Lung (tissue), 11 donors: ENCODE measurements at regions not wholly inside any gene's neighbourhood (a gene's known extent, or its start where the extent isn't known, plus 50 kb on each side); places are given as distances from the start of the nearest gene placed in this dataset.
"Not testable (repeated sequence)": the region's sequence is repeated elsewhere in the genome, so short reads cannot be mapped to it uniquely, and the experiment has no call there.

Source experiments
- ATAC-seq: fragments of 200-7000 bp; cut with Tn5 transposase; one replicate; pipeline ENCODE4 v1.9.1; 2020; ENCODE audit warnings: moderate number of reproducible peaks; ENCODE audit not compliant: insufficient read depth, low FRiP score
- DNase-seq, 3 donors: peaks; one replicate each; pipeline ENCODE4 v3.0.0-alpha.2; 2013 to 2017
- H3K27ac ChIP-seq, 2 donors: one replicate each; pipeline ENCODE4 v1.5.1; 2013; ENCODE audit warnings: mild to moderate bottlenecking in 2 of 2, moderate library complexity in 2 of 2, control low read depth in 1 of 2, inconsistent platforms in 1 of 2, low read depth in 1 of 2, low read length in 1 of 2
- H3K27me3 ChIP-seq, 3 donors: one replicate each; pipeline ENCODE4 v1.5.1; 2013; ENCODE audit warnings: low read length in 2 of 3; ENCODE audit not compliant: control insufficient read depth in 3 of 3, insufficient read depth in 3 of 3
- H3K36me3 ChIP-seq, 4 donors: one replicate each; pipeline ENCODE4 v1.5.1; 2013; ENCODE audit warnings: low read length in 4 of 4, mild to moderate bottlenecking in 1 of 4, moderate library complexity in 1 of 4; ENCODE audit not compliant: control insufficient read depth in 4 of 4, insufficient read depth in 4 of 4
- H3K4me1 ChIP-seq, 5 donors: one replicate each; pipeline ENCODE4 v1.5.1; 2013; ENCODE audit warnings: low read length in 5 of 5, mild to moderate bottlenecking in 2 of 5, moderate library complexity in 1 of 5; ENCODE audit not compliant: control insufficient read depth in 5 of 5, insufficient read depth in 5 of 5
- H3K4me3 ChIP-seq: one replicate; pipeline ENCODE4 v1.5.1; 2013; ENCODE audit warnings: mild to moderate bottlenecking, control low read depth, moderate library complexity
- H3K9ac ChIP-seq, 2 donors: one replicate each; pipeline ENCODE4 v1.5.1; 2013; ENCODE audit warnings: low read length in 2 of 2, control low read depth in 1 of 2; ENCODE audit not compliant: insufficient read depth in 1 of 2
- H3K9me3 ChIP-seq, 4 donors: one replicate each; pipeline ENCODE4 v1.5.1; 2013; ENCODE audit warnings: low read length in 3 of 4, mild to moderate bottlenecking in 1 of 4, moderate library complexity in 1 of 4; ENCODE audit not compliant: control insufficient read depth in 4 of 4, insufficient read depth in 3 of 4
- WGBS, 2 donors: extraction: QIAGEN DNeasy Blood & Tissue Kit; methylation state at CpG; one replicate each; pipeline ENCODE4 v1.1.7; 2013; 5-methylcytosine and 5-hydroxymethylcytosine counted together
- TF ChIP-seq, protein P1 (sequence below): IDR thresholded peaks from 2 replicates; pipeline ENCODE4 v1.5.1; 2012; ENCODE audit warnings: mild to moderate bottlenecking; ENCODE audit errors: control extremely low read depth, extremely low read depth
- donor health status: control.
- donor health status: control.
- donor health status: Bipolar disorder and iron deficiency.
- donor health status: healthy.
- donor health status: DM: yes; HTN: yes; CAD: no.

DNA sequence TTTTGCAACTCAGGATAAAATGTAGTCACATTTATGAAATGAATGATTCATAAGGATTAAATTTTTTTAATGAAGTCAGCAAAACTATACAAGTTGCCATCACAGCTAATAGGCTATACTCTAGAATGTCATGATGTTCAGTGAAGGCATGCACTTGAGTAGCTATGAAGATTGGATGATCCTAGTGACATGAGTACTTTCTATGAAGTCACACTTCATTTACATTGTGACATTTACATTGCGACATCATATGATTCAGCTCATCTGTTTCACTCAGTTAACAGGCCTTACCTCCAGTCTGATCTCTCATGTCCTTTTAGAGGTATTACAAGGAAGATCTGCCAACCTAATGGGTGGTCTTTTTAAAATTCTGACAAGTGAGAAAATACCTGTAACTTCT lies 82.7 kb upstream of the FGF13 start:
- Histone ChIP-seq H3K27ac (no peak overlapping the region), H3K4me3 (no peak overlapping the region), H3K27me3 (no peaks in the 10 kb centered on the region), H3K9ac (no peak overlapping the region), H3K36me3 (no peaks in the 10 kb centered on the region), H3K9me3 (no peaks in the 10 kb centered on the region), H3K4me1 (peaks cover 0 to 6% (median 0%) of the 10 kb centered on the region in 5 donors)
- TF ChIP-seq, protein P1, sequence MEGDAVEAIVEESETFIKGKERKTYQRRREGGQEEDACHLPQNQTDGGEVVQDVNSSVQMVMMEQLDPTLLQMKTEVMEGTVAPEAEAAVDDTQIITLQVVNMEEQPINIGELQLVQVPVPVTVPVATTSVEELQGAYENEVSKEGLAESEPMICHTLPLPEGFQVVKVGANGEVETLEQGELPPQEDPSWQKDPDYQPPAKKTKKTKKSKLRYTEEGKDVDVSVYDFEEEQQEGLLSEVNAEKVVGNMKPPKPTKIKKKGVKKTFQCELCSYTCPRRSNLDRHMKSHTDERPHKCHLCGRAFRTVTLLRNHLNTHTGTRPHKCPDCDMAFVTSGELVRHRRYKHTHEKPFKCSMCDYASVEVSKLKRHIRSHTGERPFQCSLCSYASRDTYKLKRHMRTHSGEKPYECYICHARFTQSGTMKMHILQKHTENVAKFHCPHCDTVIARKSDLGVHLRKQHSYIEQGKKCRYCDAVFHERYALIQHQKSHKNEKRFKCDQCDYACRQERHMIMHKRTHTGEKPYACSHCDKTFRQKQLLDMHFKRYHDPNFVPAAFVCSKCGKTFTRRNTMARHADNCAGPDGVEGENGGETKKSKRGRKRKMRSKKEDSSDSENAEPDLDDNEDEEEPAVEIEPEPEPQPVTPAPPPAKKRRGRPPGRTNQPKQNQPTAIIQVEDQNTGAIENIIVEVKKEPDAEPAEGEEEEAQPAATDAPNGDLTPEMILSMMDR, result no peak
- ATAC-seq (no peak), DNase-seq (no peak)
- 86 to 100% methylated on average over 1 of the region's 1 CpG for WGBS, 2 donors

DNA sequence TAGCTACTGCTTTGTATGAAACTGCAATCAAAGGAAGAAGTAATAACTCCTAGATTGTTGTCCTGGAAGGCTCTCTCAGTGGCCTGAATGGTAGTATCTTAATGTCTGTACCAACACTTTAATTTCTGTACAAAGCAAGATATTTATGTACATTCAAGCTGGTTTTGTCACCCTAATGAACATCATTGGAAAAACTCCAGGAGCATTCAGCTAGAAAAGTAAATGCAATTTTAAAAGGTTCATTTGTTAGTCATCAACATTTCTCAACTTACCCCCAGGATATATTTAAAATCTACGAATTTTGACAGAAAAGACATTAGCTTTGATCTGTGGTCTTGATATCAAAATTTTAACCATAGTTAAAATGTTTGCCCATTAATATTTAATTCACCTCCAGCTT lies 80.0 kb upstream of the FGF13 start:
- Histone ChIP-seq H3K27ac (no peak overlapping the region), H3K4me1 (peaks cover 0 to 6% (median 0%) of the 10 kb centered on the region in 5 donors), H3K9me3 (peaks cover 0 to 2% (median 0%) of the 10 kb centered on the region in 4 donors), H3K9ac (no peak overlapping the region), H3K4me3 (no peak overlapping the region), H3K27me3 (peaks cover 0 to 3% (median 0%) of the 10 kb centered on the region in 3 donors), H3K36me3 (no peaks in the 10 kb centered on the region)
- WGBS, 2 donors, result 37 to 86% methylated on average over 1 of the region's 1 CpG
- TF ChIP-seq, protein P1, result no peak
- ATAC-seq (no peak), DNase-seq (no peak)

DNA sequence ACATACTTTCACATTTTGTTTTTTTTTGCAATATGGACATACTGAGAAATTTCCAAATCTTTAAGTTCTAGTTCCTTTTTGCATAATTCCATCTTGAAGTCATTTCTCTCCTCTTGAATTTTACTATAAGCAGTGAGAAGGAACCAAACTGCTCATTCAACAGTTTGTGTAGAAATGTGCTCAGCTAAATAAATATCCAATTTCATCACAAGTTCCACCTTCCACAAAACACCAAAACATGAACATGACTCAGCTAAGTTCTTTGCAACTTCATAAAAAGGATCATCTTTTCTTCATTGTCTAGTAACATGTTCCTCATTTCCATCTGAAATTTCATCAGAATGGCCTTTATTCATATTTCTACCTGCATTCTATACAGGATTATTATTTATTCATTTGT lies 77.3 kb upstream of the FGF13 start:
- ATAC-seq (no peak), DNase-seq (no peak)

DNA sequence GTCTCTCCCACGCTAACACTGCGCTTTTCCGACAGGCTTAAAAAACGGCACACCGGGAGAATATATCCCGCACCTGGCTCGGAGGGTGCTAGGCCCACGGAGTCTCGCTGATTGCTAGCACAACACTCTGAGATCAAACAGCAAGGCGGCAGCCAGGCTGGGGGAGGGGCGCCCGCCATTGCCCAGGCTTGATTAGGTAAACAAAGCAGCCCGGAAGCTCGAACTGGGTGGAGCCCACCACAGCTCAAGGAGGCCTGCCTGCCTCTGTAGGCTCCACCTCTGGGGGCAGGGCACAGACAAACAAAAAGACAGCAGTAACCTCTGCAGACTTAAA lies 67.0 kb upstream of the FGF13 start:
- 57 to 87% methylated on average over 9 to 14 of the region's 14 CpGs for WGBS, 2 donors
- H3K4me3 ChIP-seq, H3K9me3 ChIP-seq, H3K4me1 ChIP-seq, H3K27ac ChIP-seq, H3K9ac ChIP-seq, ATAC-seq, DNase-seq, H3K36me3 ChIP-seq, H3K27me3 ChIP-seq: not testable (repeated sequence)

More for the DNA sequence above, 77.3 kb upstream of the FGF13 start:
- no peaks in the 10 kb centered on the region for H3K36me3 ChIP-seq
- H3K4me1 ChIP-seq, result no peaks in the 10 kb centered on the region
- no peak overlapping the region for H3K4me3 ChIP-seq
- H3K27me3 ChIP-seq, result peaks cover 0 to 3% (median 0%) of the 10 kb centered on the region in 3 donors
- no peak overlapping the region for H3K27ac ChIP-seq
- H3K9ac ChIP-seq, result no peak overlapping the region
- H3K9me3 ChIP-seq, result peaks cover 0 to 2% (median 0%) of the 10 kb centered on the region in 4 donors
- TF ChIP-seq, protein P1, result no peak

DNA sequence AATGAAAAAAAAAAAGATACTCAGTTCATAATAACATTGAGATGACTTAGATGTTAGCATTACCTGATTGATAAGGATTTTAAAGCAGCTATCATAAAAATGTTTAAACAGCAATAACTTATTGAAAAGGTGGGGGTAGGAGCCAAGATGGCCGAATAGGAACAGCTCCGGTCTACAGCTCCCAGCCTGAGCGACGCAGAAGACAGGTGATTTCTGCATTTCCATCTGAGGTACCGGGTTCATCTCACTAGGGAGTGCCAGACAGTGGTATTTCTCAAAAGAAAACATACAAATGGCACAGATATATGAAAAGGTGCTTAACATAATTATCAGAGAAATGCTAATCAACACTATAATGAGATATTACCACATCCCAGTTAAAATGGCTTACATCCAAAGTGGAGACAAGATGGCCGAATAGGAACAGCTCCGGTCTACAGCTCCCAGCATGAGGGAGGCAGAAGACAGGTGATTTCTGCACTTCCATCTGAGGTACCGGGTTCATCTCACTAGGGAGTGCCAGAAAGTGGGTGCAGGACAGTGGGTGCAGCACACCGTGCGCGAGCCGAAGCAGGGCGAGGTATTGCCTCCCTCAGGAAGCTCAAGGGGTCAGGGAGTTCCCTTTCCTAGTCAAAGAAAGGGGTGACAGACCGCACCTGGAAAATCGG lies 66.5 kb upstream of the FGF13 start:
- not testable (repeated sequence) for H3K9me3 ChIP-seq, H3K27ac ChIP-seq, H3K9ac ChIP-seq, H3K4me1 ChIP-seq, H3K27me3 ChIP-seq, H3K36me3 ChIP-seq, DNase-seq, ATAC-seq, H3K4me3 ChIP-seq
- WGBS, 2 donors, result 83 to 90% methylated on average over 15 of the region's 15 CpGs
